Natural killer cell (primary cell): ENCODE measurements at regions not wholly inside any gene's neighbourhood (a gene's known extent, or its start where the extent isn't known, plus 50 kb on each side); places are given as distances from the start of the nearest gene placed in this dataset.
"Not testable (repeated sequence)": the region's sequence is repeated elsewhere in the genome, so short reads cannot be mapped to it uniquely, and the experiment has no call there.

Source experiments
- ATAC-seq, 3 donors: fragments of 150-1000 bp in 2 of 3; fragments of 200-7000 bp in 1 of 3; cut with Tn5 transposase; 1 replicate in 1 of 3; 2 replicates in 2 of 3; pipeline ENCODE4 v1.10.0; 2021; ENCODE audit warnings: mild to moderate bottlenecking in 2 of 3, moderate library complexity in 2 of 3
- DNase-seq, 2 donors: peaks; one replicate each; pipeline versions ENCODE4 v3.0.0 to v3.0.0-alpha.2; 2013 to 2021; ENCODE audit warnings: mixed read lengths in 1 of 2
- H3K27ac ChIP-seq: one replicate; pipeline ENCODE4 v1.5.1; 2013; ENCODE audit warnings: mild to moderate bottlenecking, low read length
- H3K27me3 ChIP-seq: one replicate; pipeline ENCODE4 v1.6.1; 2013; ENCODE audit warnings: low read length; ENCODE audit not compliant: control insufficient read depth, insufficient read depth
- H3K36me3 ChIP-seq: one replicate; pipeline ENCODE4 v1.6.1; 2013; ENCODE audit warnings: low read length; ENCODE audit not compliant: control insufficient read depth, insufficient read depth
- H3K4me1 ChIP-seq: one replicate; pipeline ENCODE4 v1.6.1; 2013; ENCODE audit warnings: low read length; ENCODE audit not compliant: control insufficient read depth, insufficient read depth
- H3K4me3 ChIP-seq: one replicate; pipeline ENCODE4 v1.5.1; 2013; ENCODE audit warnings: low read length
- H3K9me3 ChIP-seq: one replicate; pipeline ENCODE4 v1.6.1; 2013; ENCODE audit warnings: low read length; ENCODE audit not compliant: control insufficient read depth, insufficient read depth
- H3K27ac Mint-ChIP-seq, 2 donors: one replicate each; pipeline ENCODE4 v1.8.0; 2022; ENCODE audit warnings: mild to moderate bottlenecking in 2 of 2, mixed read lengths in 2 of 2, moderate library complexity in 1 of 2
- H3K27me3 Mint-ChIP-seq, 2 donors: one replicate each; pipeline ENCODE4 v1.8.0; 2022; ENCODE audit warnings: low read depth in 2 of 2, mixed read lengths in 2 of 2
- H3K36me3 Mint-ChIP-seq: one replicate; pipeline ENCODE4 v1.8.0; 2022; ENCODE audit warnings: mixed read lengths
- H3K4me1 Mint-ChIP-seq, 2 donors: one replicate each; pipeline ENCODE4 v1.8.0; 2022; ENCODE audit warnings: mixed read lengths in 2 of 2
- H3K4me3 Mint-ChIP-seq: one replicate; pipeline ENCODE4 v1.8.0; 2022; ENCODE audit warnings: mild to moderate bottlenecking, moderate library complexity, mixed read lengths
- H3K9me3 Mint-ChIP-seq, 2 donors: one replicate each; pipeline ENCODE4 v1.8.0; 2022; ENCODE audit warnings: mixed read lengths in 2 of 2
- CTCF ChIP-seq: fragments of 200-600 bp; IDR thresholded peaks from one replicate; pipeline ENCODE4 v1.8.0; 2022; ENCODE audit warnings: antibody characterized with exemption
- WGBS: methylation state at CpG from one replicate; pipeline ENCODE4 v1.1.7; 2013; ENCODE audit warnings: missing lambda C conversion rate; ENCODE audit not compliant: insufficient coverage; 5-methylcytosine and 5-hydroxymethylcytosine counted together
- intact Hi-C: fragments of 100-400 bp; cut with micrococcal nuclease; formaldehyde crosslinking; loops from one replicate; pipeline ENCODE4 v1.14.2; 2022

- Mint-ChIP-seq H3K27me3 (no peaks in the 10 kb centered on the region), H3K27ac (no peak overlapping the region), H3K36me3 (no peaks in the 10 kb centered on the region), H3K9me3 (peaks cover 15 to 16% of the 10 kb centered on the region in 2 donors), H3K4me1 (no peaks in the 10 kb centered on the region), H3K4me3 (no peak overlapping the region)
- H3K27ac ChIP-seq = no peak overlapping the region
- H3K36me3 ChIP-seq = no peaks in the 10 kb centered on the region
- WGBS = 82% methylated on average over 3 of the region's 3 CpGs
- no peak overlapping the region for H3K4me3 ChIP-seq
- no peak for TF ChIP-seq CTCF
- intact Hi-C loops = no loop called here
- H3K9me3 ChIP-seq = no peaks in the 10 kb centered on the region
- ATAC-seq (no peak), DNase-seq (no peak)
- no peaks in the 10 kb centered on the region for H3K4me1 ChIP-seq
- no peaks in the 10 kb centered on the region for H3K27me3 ChIP-seq
These were observed 1093.0 kb upstream of the INTU start for GRCh38 chr4:126539771-126540170.

DNA sequence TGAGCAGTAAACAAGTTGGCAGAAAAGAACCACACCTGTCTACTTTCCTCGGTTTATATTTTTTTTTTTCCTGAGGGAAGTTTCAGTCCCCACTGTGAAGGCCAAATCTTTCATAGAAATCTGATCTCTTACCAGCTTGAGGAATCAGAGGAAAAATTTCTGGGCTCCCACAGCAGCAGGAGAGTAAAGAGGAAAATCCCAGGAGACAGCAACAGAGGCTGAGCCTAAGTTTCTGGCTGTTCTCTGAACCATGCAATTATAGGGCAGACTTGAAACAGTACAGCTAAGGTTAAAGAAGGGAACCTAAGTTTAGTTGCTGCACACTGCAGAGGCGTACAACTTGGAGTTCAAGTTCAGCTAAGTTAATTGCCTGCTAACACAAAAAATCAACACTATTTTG lies 1090.9 kb upstream of the INTU start:
- no peaks in the 10 kb centered on the region for H3K9me3 ChIP-seq
- ATAC-seq = no peak
- no peak for TF ChIP-seq CTCF
- peaks cover 12% of the 10 kb centered on the region in 2 donors for H3K9me3 Mint-ChIP-seq
- H3K4me3 ChIP-seq = no peak overlapping the region
- WGBS = 100% methylated on average over 1 of the region's 2 CpGs
- no peak overlapping the region for H3K27ac ChIP-seq
- H3K4me1 ChIP-seq = no peaks in the 10 kb centered on the region
- H3K36me3 ChIP-seq = no peaks in the 10 kb centered on the region
- H3K27ac Mint-ChIP-seq = no peak overlapping the region
- intact Hi-C loops = no loop called here
- H3K4me1 Mint-ChIP-seq = no peaks in the 10 kb centered on the region
- no peaks in the 10 kb centered on the region for H3K27me3 Mint-ChIP-seq
- H3K27me3 ChIP-seq = no peaks in the 10 kb centered on the region
- H3K4me3 Mint-ChIP-seq = no peak overlapping the region
- H3K36me3 Mint-ChIP-seq = no peaks in the 10 kb centered on the region
- no peak for DNase-seq

DNA sequence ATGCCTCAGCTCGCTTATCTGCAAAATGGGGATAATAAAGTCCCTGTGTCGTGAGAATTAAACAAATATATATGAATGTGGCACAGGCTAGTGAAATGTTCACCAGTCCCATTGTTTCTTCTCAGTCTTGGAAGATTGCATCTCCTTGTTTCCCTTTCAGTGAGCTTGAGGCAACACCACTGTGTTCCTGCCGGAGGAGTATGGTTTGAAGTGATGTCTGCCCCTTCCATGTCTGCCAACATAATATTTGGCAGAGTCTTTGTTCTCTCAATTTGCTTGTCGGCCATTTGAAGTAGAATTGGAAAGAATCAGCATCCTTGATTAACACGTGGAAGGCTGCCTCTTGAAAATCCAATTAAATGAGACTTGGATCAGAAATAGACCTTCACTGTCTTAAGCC lies 1088.5 kb upstream of the INTU start:
- ATAC-seq (no peak), DNase-seq (no peak)
- 60% methylated on average over 5 of the region's 5 CpGs for WGBS
- no peaks in the 10 kb centered on the region for H3K27me3 Mint-ChIP-seq
- H3K9me3 Mint-ChIP-seq = peaks cover 9 to 11% of the 10 kb centered on the region in 2 donors
- Histone ChIP-seq H3K4me3 (no peak overlapping the region), H3K27ac (no peak overlapping the region), H3K27me3 (no peaks in the 10 kb centered on the region), H3K36me3 (no peaks in the 10 kb centered on the region), H3K9me3 (no peaks in the 10 kb centered on the region), H3K4me1 (no peaks in the 10 kb centered on the region)
- intact Hi-C loops = no loop called here
- H3K4me1 Mint-ChIP-seq = no peaks in the 10 kb centered on the region
- TF ChIP-seq CTCF = no peak
- H3K4me3 Mint-ChIP-seq = no peak overlapping the region
- no peaks in the 10 kb centered on the region for H3K36me3 Mint-ChIP-seq
- H3K27ac Mint-ChIP-seq = no peak overlapping the region

- ATAC-seq, H3K27me3 Mint-ChIP-seq, H3K27me3 ChIP-seq, H3K27ac ChIP-seq, H3K9me3 ChIP-seq, H3K36me3 Mint-ChIP-seq, H3K4me3 ChIP-seq, intact Hi-C loops, H3K27ac Mint-ChIP-seq, H3K4me3 Mint-ChIP-seq, H3K4me1 ChIP-seq, H3K4me1 Mint-ChIP-seq, H3K36me3 ChIP-seq, DNase-seq: not testable (repeated sequence)
- WGBS = 84% methylated on average over 7 of the region's 10 CpGs
- peaks cover 12% of the 10 kb centered on the region in 2 donors for H3K9me3 Mint-ChIP-seq
These were observed 1086.6 kb upstream of the INTU start for GRCh38 chr4:126546197-126546596.
